ENCODE measurements at regions not wholly inside any gene's neighbourhood (a gene's known extent, or its start where the extent isn't known, plus 50 kb on each side); places are given as distances from the start of the nearest gene placed in this dataset.

DNA sequence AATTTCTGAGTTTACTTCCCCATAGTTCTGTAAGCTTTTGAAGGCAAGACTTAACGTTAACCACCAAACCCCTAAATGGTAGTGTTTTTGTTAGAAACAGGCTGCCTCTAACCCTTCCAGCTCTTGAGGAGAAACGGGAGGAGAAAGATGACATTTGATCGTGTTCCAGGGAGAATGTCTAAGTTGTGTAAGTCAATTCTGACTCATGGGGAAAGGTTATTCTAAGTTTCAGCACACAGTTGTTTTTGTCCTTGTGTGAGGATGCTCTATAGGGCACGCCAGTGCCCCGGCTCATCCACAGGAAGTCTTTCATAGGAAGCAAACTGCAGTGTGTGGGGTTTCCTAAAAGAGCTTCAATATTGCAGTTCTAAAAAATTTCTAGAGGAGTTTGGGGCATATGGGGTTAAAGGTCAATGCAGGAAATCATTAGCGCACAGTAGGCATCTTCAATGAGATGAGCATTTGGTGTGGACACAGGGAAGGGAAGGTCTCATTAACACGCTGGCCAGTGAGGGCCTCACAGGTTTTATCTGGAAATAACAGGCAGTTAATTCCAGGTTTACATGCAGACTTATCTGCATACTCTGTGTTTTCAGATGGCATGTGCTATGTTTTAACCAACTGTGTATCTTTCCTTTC, 638.2 kb upstream of the IGFBP3 start:
- no peak for DNase-seq (ENCODE audit: low spot score)
- ChIA-PET POLR2A (no interaction called here), CTCF (no interaction called here)
- TF ChIP-seq, protein P1, sequence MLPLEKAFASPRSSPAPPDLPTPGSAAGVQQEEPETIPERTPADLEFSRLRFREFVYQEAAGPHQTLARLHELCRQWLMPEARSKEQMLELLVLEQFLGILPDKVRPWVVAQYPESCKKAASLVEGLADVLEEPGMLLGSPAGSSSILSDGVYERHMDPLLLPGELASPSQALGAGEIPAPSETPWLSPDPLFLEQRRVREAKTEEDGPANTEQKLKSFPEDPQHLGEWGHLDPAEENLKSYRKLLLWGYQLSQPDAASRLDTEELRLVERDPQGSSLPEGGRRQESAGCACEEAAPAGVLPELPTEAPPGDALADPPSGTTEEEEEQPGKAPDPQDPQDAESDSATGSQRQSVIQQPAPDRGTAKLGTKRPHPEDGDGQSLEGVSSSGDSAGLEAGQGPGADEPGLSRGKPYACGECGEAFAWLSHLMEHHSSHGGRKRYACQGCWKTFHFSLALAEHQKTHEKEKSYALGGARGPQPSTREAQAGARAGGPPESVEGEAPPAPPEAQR (CRISPR knock-in tag; IDR thresholded peaks at IDR 0.05): no peak
- no peak for TF ChIP-seq TCF7 (CRISPR knock-in tag; IDR thresholded peaks at IDR 0.05; ENCODE audit: low read depth)
- TF ChIP-seq, protein P2, sequence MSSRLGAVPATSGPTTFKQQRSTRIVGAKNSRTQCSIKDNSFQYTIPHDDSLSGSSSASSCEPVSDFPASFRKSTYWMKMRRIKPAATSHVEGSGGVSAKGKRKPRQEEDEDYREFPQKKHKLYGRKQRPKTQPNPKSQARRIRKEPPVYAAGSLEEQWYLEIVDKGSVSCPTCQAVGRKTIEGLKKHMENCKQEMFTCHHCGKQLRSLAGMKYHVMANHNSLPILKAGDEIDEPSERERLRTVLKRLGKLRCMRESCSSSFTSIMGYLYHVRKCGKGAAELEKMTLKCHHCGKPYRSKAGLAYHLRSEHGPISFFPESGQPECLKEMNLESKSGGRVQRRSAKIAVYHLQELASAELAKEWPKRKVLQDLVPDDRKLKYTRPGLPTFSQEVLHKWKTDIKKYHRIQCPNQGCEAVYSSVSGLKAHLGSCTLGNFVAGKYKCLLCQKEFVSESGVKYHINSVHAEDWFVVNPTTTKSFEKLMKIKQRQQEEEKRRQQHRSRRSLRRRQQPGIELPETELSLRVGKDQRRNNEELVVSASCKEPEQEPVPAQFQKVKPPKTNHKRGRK (CRISPR knock-in tag; IDR thresholded peaks at IDR 0.05; ENCODE audit: borderline replicate concordance): no peak
- TF ChIP-seq, protein P3, sequence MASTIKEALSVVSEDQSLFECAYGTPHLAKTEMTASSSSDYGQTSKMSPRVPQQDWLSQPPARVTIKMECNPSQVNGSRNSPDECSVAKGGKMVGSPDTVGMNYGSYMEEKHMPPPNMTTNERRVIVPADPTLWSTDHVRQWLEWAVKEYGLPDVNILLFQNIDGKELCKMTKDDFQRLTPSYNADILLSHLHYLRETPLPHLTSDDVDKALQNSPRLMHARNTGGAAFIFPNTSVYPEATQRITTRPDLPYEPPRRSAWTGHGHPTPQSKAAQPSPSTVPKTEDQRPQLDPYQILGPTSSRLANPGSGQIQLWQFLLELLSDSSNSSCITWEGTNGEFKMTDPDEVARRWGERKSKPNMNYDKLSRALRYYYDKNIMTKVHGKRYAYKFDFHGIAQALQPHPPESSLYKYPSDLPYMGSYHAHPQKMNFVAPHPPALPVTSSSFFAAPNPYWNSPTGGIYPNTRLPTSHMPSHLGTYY (CRISPR knock-in tag; IDR thresholded peaks at IDR 0.05): no peak
- no peak for TF ChIP-seq RORB (CRISPR knock-in tag; IDR thresholded peaks at IDR 0.05)
- TF ChIP-seq NR2C2 (CRISPR knock-in tag; IDR thresholded peaks at IDR 0.05): no peak
- no peak for TF ChIP-seq PRRX2 (CRISPR knock-in tag; IDR thresholded peaks at IDR 0.05)
- TF ChIP-seq, protein P4, sequence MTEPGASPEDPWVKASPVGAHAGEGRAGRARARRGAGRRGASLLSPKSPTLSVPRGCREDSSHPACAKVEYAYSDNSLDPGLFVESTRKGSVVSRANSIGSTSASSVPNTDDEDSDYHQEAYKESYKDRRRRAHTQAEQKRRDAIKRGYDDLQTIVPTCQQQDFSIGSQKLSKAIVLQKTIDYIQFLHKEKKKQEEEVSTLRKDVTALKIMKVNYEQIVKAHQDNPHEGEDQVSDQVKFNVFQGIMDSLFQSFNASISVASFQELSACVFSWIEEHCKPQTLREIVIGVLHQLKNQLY (CRISPR knock-in tag; IDR thresholded peaks at IDR 0.05): no peak
- TF ChIP-seq SOX15 (CRISPR knock-in tag; IDR thresholded peaks at IDR 0.05): no peak
- no peak for TF ChIP-seq KAT7 (CRISPR knock-in tag; IDR thresholded peaks at IDR 0.05; ENCODE audit: borderline replicate concordance)
- TF ChIP-seq ZBTB21 (CRISPR knock-in tag; IDR thresholded peaks at IDR 0.05; ENCODE audit: borderline replicate concordance): no peak
- no peak for TF ChIP-seq ETV6 (CRISPR knock-in tag; IDR thresholded peaks at IDR 0.05)
- TF ChIP-seq RELA (CRISPR knock-in tag; IDR thresholded peaks at IDR 0.05; ENCODE audit: borderline replicate concordance): no peak
- TF ChIP-seq SMAD3 (CRISPR knock-in tag; IDR thresholded peaks at IDR 0.05; ENCODE audit: borderline replicate concordance): no peak
- TF ChIP-seq FOXJ3 (CRISPR knock-in tag; IDR thresholded peaks at IDR 0.05; ENCODE audit: borderline replicate concordance): no peak
- no peak for TF ChIP-seq EMX1 (CRISPR knock-in tag; IDR thresholded peaks at IDR 0.05)
- no peak overlapping the region for H3K27ac Mint-ChIP-seq
- H3K4me3 Mint-ChIP-seq: no peak overlapping the region
- no peaks in the 10 kb centered on the region; the same call in 1 of the 2 replicates for H3K27me3 Mint-ChIP-seq (ENCODE audit: low read depth)
- no peak for ATAC-seq
- H3K4me1 Mint-ChIP-seq: no peaks in the 10 kb centered on the region
- no peaks in the 10 kb centered on the region for H3K36me3 Mint-ChIP-seq
- peaks cover 22% of the 10 kb centered on the region for H3K9me3 Mint-ChIP-seq

DNA sequence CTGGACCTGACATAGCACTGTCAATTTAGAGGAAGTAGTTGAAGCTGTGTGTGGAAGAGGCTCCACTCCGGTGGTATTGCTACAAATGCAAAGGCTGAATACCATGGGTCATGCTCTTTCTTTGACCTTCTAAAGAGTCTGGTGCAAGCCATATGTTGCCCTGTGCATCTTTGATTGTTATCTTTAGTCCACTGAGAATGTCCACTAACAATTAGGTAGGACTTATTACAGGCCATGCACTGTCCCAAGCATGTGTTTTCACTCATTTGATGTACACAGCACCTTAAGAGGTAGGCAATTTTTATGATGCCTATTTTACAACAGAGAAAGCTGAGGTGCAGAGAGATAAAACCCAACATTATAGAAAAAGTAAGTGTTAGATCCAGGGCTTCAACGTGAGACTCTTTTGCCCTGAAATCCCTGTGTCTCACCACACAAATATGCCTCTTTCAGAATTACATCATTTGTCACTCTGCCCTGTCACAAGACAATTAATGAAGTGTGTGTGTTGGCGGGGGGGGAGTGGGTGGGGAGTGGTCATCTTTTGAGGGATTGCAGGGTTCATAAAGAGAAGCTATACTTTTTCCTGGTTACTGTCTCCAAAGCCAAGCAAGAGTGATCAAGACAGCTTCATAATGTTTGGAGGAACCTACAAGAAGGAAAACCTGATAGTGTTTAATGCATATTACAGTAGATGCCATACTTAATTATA, 637.6 kb upstream of the IGFBP3 start:
- H3K27me3 Mint-ChIP-seq (ENCODE audit: low read depth): no peaks in the 10 kb centered on the region; the same call in 1 of the 2 replicates
- no peaks in the 10 kb centered on the region for H3K4me1 Mint-ChIP-seq
- ATAC-seq (no peak), DNase-seq (ENCODE audit: low spot score) (no peak)
- ChIA-PET POLR2A (no interaction called here), CTCF (interaction anchor here (0.6 to 0.8 kb wide), 2 partner anchors 24 to 621 kb away, joined by 3 read pairs; no protein-coding TSS in a partner anchor)
- peaks cover 18% of the 10 kb centered on the region for H3K9me3 Mint-ChIP-seq
- H3K27ac Mint-ChIP-seq: no peak overlapping the region
- no peak overlapping the region for H3K4me3 Mint-ChIP-seq
- no peak for TF ChIP-seq GRHL2 (CRISPR knock-in tag; IDR thresholded peaks at IDR 0.05; ENCODE audit: insufficient replicate concordance, severe bottlenecking)
- no peak for TF ChIP-seq FOXK1 (CRISPR knock-in tag; IDR thresholded peaks at IDR 0.05)
- TF ChIP-seq ZNF121 (CRISPR knock-in tag; IDR thresholded peaks at IDR 0.05): no peak
- TF ChIP-seq SOX15 (CRISPR knock-in tag; IDR thresholded peaks at IDR 0.05): no peak
- no peak for TF ChIP-seq PRRX2 (CRISPR knock-in tag; IDR thresholded peaks at IDR 0.05)
- TF ChIP-seq, protein P5, sequence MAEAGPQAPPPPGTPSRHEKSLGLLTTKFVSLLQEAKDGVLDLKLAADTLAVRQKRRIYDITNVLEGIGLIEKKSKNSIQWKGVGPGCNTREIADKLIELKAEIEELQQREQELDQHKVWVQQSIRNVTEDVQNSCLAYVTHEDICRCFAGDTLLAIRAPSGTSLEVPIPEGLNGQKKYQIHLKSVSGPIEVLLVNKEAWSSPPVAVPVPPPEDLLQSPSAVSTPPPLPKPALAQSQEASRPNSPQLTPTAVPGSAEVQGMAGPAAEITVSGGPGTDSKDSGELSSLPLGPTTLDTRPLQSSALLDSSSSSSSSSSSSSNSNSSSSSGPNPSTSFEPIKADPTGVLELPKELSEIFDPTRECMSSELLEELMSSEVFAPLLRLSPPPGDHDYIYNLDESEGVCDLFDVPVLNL (CRISPR knock-in tag; IDR thresholded peaks at IDR 0.05; ENCODE audit: borderline replicate concordance, low read depth): no peak
- no peak for TF ChIP-seq ETV6 (CRISPR knock-in tag; IDR thresholded peaks at IDR 0.05)
- TF ChIP-seq, protein P6, sequence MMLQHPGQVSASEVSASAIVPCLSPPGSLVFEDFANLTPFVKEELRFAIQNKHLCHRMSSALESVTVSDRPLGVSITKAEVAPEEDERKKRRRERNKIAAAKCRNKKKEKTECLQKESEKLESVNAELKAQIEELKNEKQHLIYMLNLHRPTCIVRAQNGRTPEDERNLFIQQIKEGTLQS (CRISPR knock-in tag; conservative IDR thresholded peaks at IDR 0.05): no peak
- H3K36me3 Mint-ChIP-seq: no peaks in the 10 kb centered on the region
